Adrenal gland (tissue), 5 donors: ENCODE measurements at regions not wholly inside any gene's neighbourhood (a gene's known extent, or its start where the extent isn't known, plus 50 kb on each side); places are given as distances from the start of the nearest gene placed in this dataset.

Experiments used
- CTCF ChIP-seq, 6 experiments: fragments of 450-650 bp in 4 of 6; fragments of 200-600 bp in 2 of 6; sonication (generic) in 1 of 6; IDR thresholded peaks; 1 replicate in 5 of 6; 2 replicates in 1 of 6; pipeline versions ENCODE4 v1.5.1 to v1.8.0; 2016 to 2021; ENCODE audit warnings: antibody characterized with exemption in 6 of 6, mild to moderate bottlenecking in 2 of 6, moderate library complexity in 1 of 6
- POLR2A ChIP-seq, 2 donors: fragments of 450-650 bp; IDR thresholded peaks; one replicate each; pipeline ENCODE4 v1.6.1; 2017; ENCODE audit warnings: antibody characterized with exemption in 2 of 2, mild to moderate bottlenecking in 2 of 2, moderate library complexity in 1 of 2
- donor health status: DM: no; HTN: no; CAD: no.

GRCh38 chr2:239689410-239689809 lies 288.6 kb upstream of the HDAC4 start:
- no peak for TF ChIP-seq CTCF (IDR thresholded peaks at IDR 0.05)
- no peak for TF ChIP-seq POLR2A (IDR thresholded peaks at IDR 0.05)
